ENCODE measurements at regions not wholly inside any gene's neighbourhood (a gene's known extent, or its start where the extent isn't known, plus 50 kb on each side); places are given as distances from the start of the nearest gene placed in this dataset.

- TF ChIP-seq CTCF (IDR thresholded peaks at IDR 0.05; ENCODE audit: low read length) (no peak), EZH2 (IDR thresholded peaks at IDR 0.05; ENCODE audit: borderline replicate concordance, low read length) (no peak)
Measured at GRCh38 chr10:117635826-117636225, 93.3 kb downstream of the EMX2 start.

Measured in OCI-LY1 (cell line).